ENCODE measurements at regions not wholly inside any gene's neighbourhood (a gene's known extent, or its start where the extent isn't known, plus 50 kb on each side); places are given as distances from the start of the nearest gene placed in this dataset.

DNA sequence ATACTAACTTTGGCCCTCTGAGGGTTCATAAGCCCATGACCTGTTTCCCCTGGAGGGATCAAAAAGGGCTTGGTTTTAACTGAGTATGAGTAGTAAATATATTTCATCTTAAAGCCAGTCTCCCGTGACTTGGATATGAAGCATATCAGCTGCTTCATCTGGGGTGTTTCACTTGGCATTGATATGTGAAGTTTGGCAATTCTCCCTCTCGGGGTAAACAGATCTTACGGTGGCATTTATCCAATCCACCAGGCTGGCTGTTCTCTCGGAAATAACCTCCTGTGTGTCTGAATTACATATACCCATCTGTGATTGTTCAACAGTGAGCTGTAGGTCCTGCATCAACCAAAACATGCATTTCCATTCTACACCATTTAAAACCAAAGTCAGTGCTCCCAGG lies 130.7 kb downstream of the ADAM29 start (continued):
- TF ChIP-seq, protein P1, sequence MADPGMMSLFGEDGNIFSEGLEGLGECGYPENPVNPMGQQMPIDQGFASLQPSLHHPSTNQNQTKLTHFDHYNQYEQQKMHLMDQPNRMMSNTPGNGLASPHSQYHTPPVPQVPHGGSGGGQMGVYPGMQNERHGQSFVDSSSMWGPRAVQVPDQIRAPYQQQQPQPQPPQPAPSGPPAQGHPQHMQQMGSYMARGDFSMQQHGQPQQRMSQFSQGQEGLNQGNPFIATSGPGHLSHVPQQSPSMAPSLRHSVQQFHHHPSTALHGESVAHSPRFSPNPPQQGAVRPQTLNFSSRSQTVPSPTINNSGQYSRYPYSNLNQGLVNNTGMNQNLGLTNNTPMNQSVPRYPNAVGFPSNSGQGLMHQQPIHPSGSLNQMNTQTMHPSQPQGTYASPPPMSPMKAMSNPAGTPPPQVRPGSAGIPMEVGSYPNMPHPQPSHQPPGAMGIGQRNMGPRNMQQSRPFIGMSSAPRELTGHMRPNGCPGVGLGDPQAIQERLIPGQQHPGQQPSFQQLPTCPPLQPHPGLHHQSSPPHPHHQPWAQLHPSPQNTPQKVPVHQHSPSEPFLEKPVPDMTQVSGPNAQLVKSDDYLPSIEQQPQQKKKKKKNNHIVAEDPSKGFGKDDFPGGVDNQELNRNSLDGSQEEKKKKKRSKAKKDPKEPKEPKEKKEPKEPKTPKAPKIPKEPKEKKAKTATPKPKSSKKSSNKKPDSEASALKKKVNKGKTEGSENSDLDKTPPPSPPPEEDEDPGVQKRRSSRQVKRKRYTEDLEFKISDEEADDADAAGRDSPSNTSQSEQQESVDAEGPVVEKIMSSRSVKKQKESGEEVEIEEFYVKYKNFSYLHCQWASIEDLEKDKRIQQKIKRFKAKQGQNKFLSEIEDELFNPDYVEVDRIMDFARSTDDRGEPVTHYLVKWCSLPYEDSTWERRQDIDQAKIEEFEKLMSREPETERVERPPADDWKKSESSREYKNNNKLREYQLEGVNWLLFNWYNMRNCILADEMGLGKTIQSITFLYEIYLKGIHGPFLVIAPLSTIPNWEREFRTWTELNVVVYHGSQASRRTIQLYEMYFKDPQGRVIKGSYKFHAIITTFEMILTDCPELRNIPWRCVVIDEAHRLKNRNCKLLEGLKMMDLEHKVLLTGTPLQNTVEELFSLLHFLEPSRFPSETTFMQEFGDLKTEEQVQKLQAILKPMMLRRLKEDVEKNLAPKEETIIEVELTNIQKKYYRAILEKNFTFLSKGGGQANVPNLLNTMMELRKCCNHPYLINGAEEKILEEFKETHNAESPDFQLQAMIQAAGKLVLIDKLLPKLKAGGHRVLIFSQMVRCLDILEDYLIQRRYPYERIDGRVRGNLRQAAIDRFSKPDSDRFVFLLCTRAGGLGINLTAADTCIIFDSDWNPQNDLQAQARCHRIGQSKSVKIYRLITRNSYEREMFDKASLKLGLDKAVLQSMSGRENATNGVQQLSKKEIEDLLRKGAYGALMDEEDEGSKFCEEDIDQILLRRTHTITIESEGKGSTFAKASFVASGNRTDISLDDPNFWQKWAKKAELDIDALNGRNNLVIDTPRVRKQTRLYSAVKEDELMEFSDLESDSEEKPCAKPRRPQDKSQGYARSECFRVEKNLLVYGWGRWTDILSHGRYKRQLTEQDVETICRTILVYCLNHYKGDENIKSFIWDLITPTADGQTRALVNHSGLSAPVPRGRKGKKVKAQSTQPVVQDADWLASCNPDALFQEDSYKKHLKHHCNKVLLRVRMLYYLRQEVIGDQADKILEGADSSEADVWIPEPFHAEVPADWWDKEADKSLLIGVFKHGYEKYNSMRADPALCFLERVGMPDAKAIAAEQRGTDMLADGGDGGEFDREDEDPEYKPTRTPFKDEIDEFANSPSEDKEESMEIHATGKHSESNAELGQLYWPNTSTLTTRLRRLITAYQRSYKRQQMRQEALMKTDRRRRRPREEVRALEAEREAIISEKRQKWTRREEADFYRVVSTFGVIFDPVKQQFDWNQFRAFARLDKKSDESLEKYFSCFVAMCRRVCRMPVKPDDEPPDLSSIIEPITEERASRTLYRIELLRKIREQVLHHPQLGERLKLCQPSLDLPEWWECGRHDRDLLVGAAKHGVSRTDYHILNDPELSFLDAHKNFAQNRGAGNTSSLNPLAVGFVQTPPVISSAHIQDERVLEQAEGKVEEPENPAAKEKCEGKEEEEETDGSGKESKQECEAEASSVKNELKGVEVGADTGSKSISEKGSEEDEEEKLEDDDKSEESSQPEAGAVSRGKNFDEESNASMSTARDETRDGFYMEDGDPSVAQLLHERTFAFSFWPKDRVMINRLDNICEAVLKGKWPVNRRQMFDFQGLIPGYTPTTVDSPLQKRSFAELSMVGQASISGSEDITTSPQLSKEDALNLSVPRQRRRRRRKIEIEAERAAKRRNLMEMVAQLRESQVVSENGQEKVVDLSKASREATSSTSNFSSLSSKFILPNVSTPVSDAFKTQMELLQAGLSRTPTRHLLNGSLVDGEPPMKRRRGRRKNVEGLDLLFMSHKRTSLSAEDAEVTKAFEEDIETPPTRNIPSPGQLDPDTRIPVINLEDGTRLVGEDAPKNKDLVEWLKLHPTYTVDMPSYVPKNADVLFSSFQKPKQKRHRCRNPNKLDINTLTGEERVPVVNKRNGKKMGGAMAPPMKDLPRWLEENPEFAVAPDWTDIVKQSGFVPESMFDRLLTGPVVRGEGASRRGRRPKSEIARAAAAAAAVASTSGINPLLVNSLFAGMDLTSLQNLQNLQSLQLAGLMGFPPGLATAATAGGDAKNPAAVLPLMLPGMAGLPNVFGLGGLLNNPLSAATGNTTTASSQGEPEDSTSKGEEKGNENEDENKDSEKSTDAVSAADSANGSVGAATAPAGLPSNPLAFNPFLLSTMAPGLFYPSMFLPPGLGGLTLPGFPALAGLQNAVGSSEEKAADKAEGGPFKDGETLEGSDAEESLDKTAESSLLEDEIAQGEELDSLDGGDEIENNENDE (IDR thresholded peaks at IDR 0.05; ENCODE audit: insufficient replicate concordance, low read length): no peak
- no peak for TF ChIP-seq SP4 (IDR thresholded peaks at IDR 0.05; ENCODE audit: low read length)
- no peak for TF ChIP-seq HDAC2 (IDR thresholded peaks at IDR 0.05; ENCODE audit: borderline replicate concordance in 1 of 2, low read depth in 2 of 2, low read length in 2 of 2)
- TF ChIP-seq, protein P2, sequence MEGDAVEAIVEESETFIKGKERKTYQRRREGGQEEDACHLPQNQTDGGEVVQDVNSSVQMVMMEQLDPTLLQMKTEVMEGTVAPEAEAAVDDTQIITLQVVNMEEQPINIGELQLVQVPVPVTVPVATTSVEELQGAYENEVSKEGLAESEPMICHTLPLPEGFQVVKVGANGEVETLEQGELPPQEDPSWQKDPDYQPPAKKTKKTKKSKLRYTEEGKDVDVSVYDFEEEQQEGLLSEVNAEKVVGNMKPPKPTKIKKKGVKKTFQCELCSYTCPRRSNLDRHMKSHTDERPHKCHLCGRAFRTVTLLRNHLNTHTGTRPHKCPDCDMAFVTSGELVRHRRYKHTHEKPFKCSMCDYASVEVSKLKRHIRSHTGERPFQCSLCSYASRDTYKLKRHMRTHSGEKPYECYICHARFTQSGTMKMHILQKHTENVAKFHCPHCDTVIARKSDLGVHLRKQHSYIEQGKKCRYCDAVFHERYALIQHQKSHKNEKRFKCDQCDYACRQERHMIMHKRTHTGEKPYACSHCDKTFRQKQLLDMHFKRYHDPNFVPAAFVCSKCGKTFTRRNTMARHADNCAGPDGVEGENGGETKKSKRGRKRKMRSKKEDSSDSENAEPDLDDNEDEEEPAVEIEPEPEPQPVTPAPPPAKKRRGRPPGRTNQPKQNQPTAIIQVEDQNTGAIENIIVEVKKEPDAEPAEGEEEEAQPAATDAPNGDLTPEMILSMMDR (IDR thresholded peaks at IDR 0.05; ENCODE audit: control extremely low read depth in 1 of 3, insufficient read depth in 1 of 3, low read depth in 1 of 3, low read length in 3 of 3): no peak
- no peak for TF ChIP-seq CBX8 (IDR thresholded peaks at IDR 0.05; ENCODE audit: borderline replicate concordance, low read depth, low read length)
- no peak for TF ChIP-seq POLR2AphosphoS5 (IDR thresholded peaks at IDR 0.05; ENCODE audit: low read depth, low read length)
- TF ChIP-seq SIN3A (conservative IDR thresholded peaks at IDR 0.05 in 1 of 2, IDR thresholded peaks at IDR 0.05 in 1 of 2; ENCODE audit: low read depth in 1 of 2, low read length in 2 of 2): no peak
- no peak for TF ChIP-seq TCF12 (IDR thresholded peaks at IDR 0.05; ENCODE audit: low read depth, low read length)

All from H1 (cell line).